GM12892 (cell line): ENCODE measurements at regions not wholly inside any gene's neighbourhood (a gene's known extent, or its start where the extent isn't known, plus 50 kb on each side); places are given as distances from the start of the nearest gene placed in this dataset.

Source experiments
- POLR2A ChIP-seq: IDR thresholded peaks from 2 replicates; pipeline ENCODE4 v1.6.1; 2011; ENCODE audit warnings: low read depth, low read length, control low read depth
- POLR2AphosphoS5 ChIP-seq: IDR thresholded peaks from 2 replicates; pipeline ENCODE4 v1.6.1; 2011; ENCODE audit warnings: low read depth, low read length, control low read depth
- TAF1 ChIP-seq: IDR thresholded peaks from 2 replicates; pipeline ENCODE4 v1.6.1; 2011; ENCODE audit warnings: low read depth, mild to moderate bottlenecking, control low read depth, low read length, borderline replicate concordance

- TF ChIP-seq POLR2A = no peak
- TF ChIP-seq POLR2AphosphoS5 = no peak
- no peak for TF ChIP-seq TAF1
Measured at GRCh38 chr1:87765057-87765680, 436.5 kb downstream of the LMO4 start.
